K562 (cell line): ENCODE measurements at regions not wholly inside any gene's neighbourhood (a gene's known extent, or its start where the extent isn't known, plus 50 kb on each side); places are given as distances from the start of the nearest gene placed in this dataset.

Experiments used
- ATAC-seq: fragments of 200-7000 bp; cut with Tn5 transposase; 3 replicates; pipeline ENCODE4 v1.9.1; 2020; ENCODE audit warnings: moderate library complexity
- BruUV-seq: library from RNA; stranded (reverse); fragments of 400-500 nt; replicated peaks from 2 replicates; lab custom pipeline; 2021; lab: Mats Ljungman, UMichigan
- CTCF ChIA-PET: fragments of 300-600 bp; formaldehyde crosslinking; extraction: SDS; loops from one replicate; lab custom pipeline; 2021; ENCODE audit warnings: low intra/inter-chr PET ratio; lab: Yijun Ruan, JAX
- POLR2A ChIA-PET: fragments of 300-600, 350-650 bp; sonication (Branson Sonifier 250); formaldehyde crosslinking; extraction: SDS; loops from one replicate; lab custom pipeline; 2021; ENCODE audit warnings: antibody characterized with exemption, inconsistent platforms; lab: Yijun Ruan, JAX
- DNase-seq, 4 experiments: peaks; one replicate each; pipeline versions ENCODE4 v3.0.0 to v3.0.0-alpha.2; 2011 to 2018; ENCODE audit warnings: low spot score in 3 of 4, mixed read lengths in 3 of 4; ENCODE audit errors: extremely low read depth in 1 of 4
- FAIRE-seq: peaks from 2 replicates; lab custom pipeline; 2011; peaks lifted over from hg19 to GRCh38; lab: Jason Lieb, UNC
- H2AFZ ChIP-seq: 2 replicates; pipeline ENCODE4 v1.6.0; 2011; ENCODE audit warnings: low read depth, low read length, control low read depth, inconsistent platforms
- H3K27ac ChIP-seq: fragments of 200-600 bp; 3 replicates; pipeline ENCODE4 v1.8.0; 2011; ENCODE audit warnings: low read depth, mild to moderate bottlenecking, control low read depth, inconsistent platforms, low read length, moderate library complexity, mixed read lengths; ENCODE audit errors: extremely low read depth
- H3K27me3 ChIP-seq, 2 experiments: fragments of 300-600 bp in 1 of 2; 2 replicates in 1 of 2; 3 replicates in 1 of 2; pipeline versions ENCODE4 v1.6.0 to v1.8.0; 2011; ENCODE audit warnings: inconsistent platforms in 2 of 2, low read length in 2 of 2, mild to moderate bottlenecking in 1 of 2, mixed read lengths in 1 of 2, moderate library complexity in 1 of 2; ENCODE audit not compliant: control insufficient read depth in 2 of 2, insufficient read depth in 2 of 2
- H3K36me3 ChIP-seq: fragments of 300-600 bp; 3 replicates; pipeline ENCODE4 v1.8.0; 2011; ENCODE audit warnings: mild to moderate bottlenecking, low read length, inconsistent platforms; ENCODE audit not compliant: control insufficient read depth, insufficient read depth
- H3K4me1 ChIP-seq, 2 experiments: fragments of 200-600 bp in 1 of 2; replicated peaks in 1 of 2; 2 replicates in 1 of 2; 3 replicates in 1 of 2; pipeline versions ENCODE4 v1.5.1 to v1.8.0; 2011; ENCODE audit warnings: inconsistent platforms in 2 of 2, low read length in 2 of 2, mild to moderate bottlenecking in 1 of 2, mixed read lengths in 1 of 2, moderate library complexity in 1 of 2; ENCODE audit not compliant: control insufficient read depth in 2 of 2, insufficient read depth in 2 of 2
- H3K4me2 ChIP-seq: 2 replicates; pipeline ENCODE4 v1.6.1; 2011; ENCODE audit warnings: low read length, control low read depth, inconsistent platforms, mixed read lengths; ENCODE audit not compliant: insufficient read depth
- H3K4me3 ChIP-seq: fragments of 200-600 bp; sonication (generic), shearing (Covaris generic); 2 replicates; pipeline ENCODE4 v1.5.1; 2016; ENCODE audit warnings: control low read depth, inconsistent platforms
- H3K79me2 ChIP-seq: fragments of 200-600 bp; 3 replicates; pipeline ENCODE4 v1.8.0; 2011; ENCODE audit warnings: low read length, inconsistent platforms; ENCODE audit not compliant: control insufficient read depth, insufficient read depth
- H3K9ac ChIP-seq, 2 experiments: 2 replicates each; pipeline versions ENCODE4 v1.6.0 to v1.6.1; 2011; ENCODE audit warnings: low read depth in 2 of 2, low read length in 2 of 2, control low read depth in 1 of 2, inconsistent platforms in 1 of 2, mild to moderate bottlenecking in 1 of 2, mixed read lengths in 1 of 2; ENCODE audit not compliant: insufficient read depth in 1 of 2
- H3K9me1 ChIP-seq: one replicate; pipeline ENCODE4 v1.6.0; 2011; ENCODE audit warnings: inconsistent platforms, mild to moderate bottlenecking, low read length, moderate library complexity; ENCODE audit not compliant: control insufficient read depth, insufficient read depth
- H3K9me3 ChIP-seq: replicated peaks from 2 replicates; pipeline ENCODE4 v1.5.1; 2011; ENCODE audit warnings: low read depth, low read length, inconsistent platforms; ENCODE audit not compliant: control insufficient read depth, insufficient read depth
- H4K20me1 ChIP-seq: replicated peaks from 2 replicates; pipeline ENCODE4 v1.6.1; 2011; ENCODE audit warnings: low read length, inconsistent platforms, mixed read lengths; ENCODE audit not compliant: control insufficient read depth, insufficient read depth
- ARID1B ChIP-seq: fragments of 450-650 bp; IDR thresholded peaks from 2 replicates; pipeline ENCODE4 v1.6.1; 2016; ENCODE audit warnings: antibody characterized with exemption, mild to moderate bottlenecking, inconsistent platforms
- BMI1 ChIP-seq: fragments of 150-350 bp; IDR thresholded peaks from 2 replicates; pipeline ENCODE4 v1.6.1; 2014; ENCODE audit warnings: low read length
- ESRRB ChIP-seq: fragments of 250-450 bp; sonication (Bioruptor Pico); IDR thresholded peaks from 2 replicates; pipeline ENCODE4 v1.5.0; 2020; ENCODE audit warnings: mild to moderate bottlenecking, moderate library complexity, borderline replicate concordance
- ETV1 ChIP-seq: fragments of 450-650 bp; conservative IDR thresholded peaks from 2 replicates; pipeline ENCODE4 v1.6.1; 2016; ENCODE audit warnings: missing genetic modification characterization, control low read depth, low read depth, missing compliant biosample characterization
- GATA2 ChIP-seq: sonication (generic); formaldehyde crosslinking; IDR thresholded peaks from 2 replicates; pipeline ENCODE4 v1.4.0; 2020; ENCODE audit warnings: mild to moderate bottlenecking, missing genetic modification reagents
- HMGXB4 ChIP-seq: sonication (generic); formaldehyde crosslinking; IDR thresholded peaks from 2 replicates; pipeline ENCODE4 v1.8.1; 2023; ENCODE audit warnings: mild to moderate bottlenecking, missing genetic modification reagents
- RBFOX2 ChIP-seq: fragments of 200-400 bp; formaldehyde crosslinking; IDR thresholded peaks from 2 replicates; pipeline ENCODE4 v1.6.1; 2017; ENCODE audit warnings: low read depth, mild to moderate bottlenecking, low read length, moderate library complexity
- SIRT6 ChIP-seq: IDR thresholded peaks from one replicate; pipeline ENCODE4 v1.6.1; 2012; ENCODE audit warnings: low read depth, mild to moderate bottlenecking, control low read depth, inconsistent platforms, low read length, moderate library complexity
- U2AF2 ChIP-seq: fragments of 200-400 bp; formaldehyde crosslinking; optimal IDR thresholded peaks from 2 replicates; pipeline ENCODE3; 2017; ENCODE audit warnings: low read depth, mild to moderate bottlenecking, low read length
- ZNF740 ChIP-seq, 3 experiments: fragments of 200-800 bp in 1 of 3; sonication (Bioruptor generic) in 1 of 3; sonication (generic) in 1 of 3; formaldehyde crosslinking in 1 of 3; IDR thresholded peaks; 2 replicates each; pipeline versions ENCODE4 v1.6.1 to v1.8.0; 2016 to 2022; ENCODE audit warnings: mild to moderate bottlenecking in 2 of 3, missing compliant biosample characterization in 2 of 3, missing genetic modification characterization in 2 of 3, missing genetic modification reagents in 1 of 3
- WGBS: fragments of 100-300 bp; shearing (Covaris generic); methylation state at CpG from one replicate; pipeline ENCODE4 v1.1.6; 2016; ENCODE audit warnings: low coverage, mixed read lengths; ENCODE audit not compliant: insufficient coverage; ENCODE audit errors: missing lambda C conversion rate; 5-methylcytosine and 5-hydroxymethylcytosine counted together
- in situ Hi-C: fragments of 300-500 bp; cut with MboI; formaldehyde crosslinking; loops from 4 replicates; pipeline ENCODE4 v1.15.0; 2018; ENCODE audit warnings: inconsistent platforms, mixed read lengths
- intact Hi-C: fragments of 100-400 bp; cut with micrococcal nuclease; formaldehyde crosslinking; loops from 2 replicates; pipeline ENCODE4 v1.14.2; 2022

- WGBS = 0% methylated on average over 3 of the region's 4 CpGs
- CTCF ChIA-PET = no interaction called here
- intact Hi-C loops = no loop called here
- Histone ChIP-seq H3K4me1 (no peaks in the 10 kb centered on the region), H3K27me3 (no peaks in the 10 kb centered on the region), H3K9me3 (no peaks in the 10 kb centered on the region), H3K36me3 (no peaks in the 10 kb centered on the region), H4K20me1 (no peaks in the 10 kb centered on the region), H3K9ac (no peak overlapping the region), H3K4me2 (no peak overlapping the region), H3K9me1 (no peaks in the 10 kb centered on the region), H2AFZ (no peak overlapping the region), H3K79me2 (no peaks in the 10 kb centered on the region), H3K4me3 (no peak overlapping the region), H3K27ac (no peak overlapping the region)
- FAIRE-seq (no peak), ATAC-seq (no peak), DNase-seq (no peak)
- no peak for TF ChIP-seq ETV1 (tag)
- no peak for TF ChIP-seq HMGXB4 (CRISPR knock-in tag)
- TF ChIP-seq ZNF740 (CRISPR knock-in tag; IDR thresholded peaks at IDR 0.05) = no peak
- TF ChIP-seq ZNF740 (tag; IDR thresholded peaks at IDR 0.05) = no peak
- TF ChIP-seq SIRT6 = no peak
- no peak for TF ChIP-seq ARID1B
- no peak for TF ChIP-seq U2AF2
- no peak for TF ChIP-seq BMI1
- TF ChIP-seq RBFOX2 = no peak
- TF ChIP-seq GATA2 (CRISPR knock-in tag) = no peak
- no peak for TF ChIP-seq ESRRB (CRISPR knock-in tag)
- POLR2A ChIA-PET = no interaction called here
- in situ Hi-C loops = no loop called here
- BruUV-seq = no TSS peak
These were observed 105.1 kb upstream of the FSTL5 start for GRCh38 chr4:162268911-162269310.
